Suprapubic skin (tissue), 4 donors: ENCODE measurements at regions not wholly inside any gene's neighbourhood (a gene's known extent, or its start where the extent isn't known, plus 50 kb on each side); places are given as distances from the start of the nearest gene placed in this dataset.

Experiments used
- DNase-seq, 2 donors: peaks; one replicate each; pipeline ENCODE4 v3.0.0-alpha.2; 2019; ENCODE audit warnings: low spot score in 2 of 2
- H3K27ac ChIP-seq: fragments of 200-600 bp; sonication (generic); one replicate; pipeline ENCODE4 v1.5.1; 2019
- H3K27me3 ChIP-seq: fragments of 200-600 bp; sonication (generic); one replicate; pipeline ENCODE4 v1.5.1; 2019
- H3K36me3 ChIP-seq: fragments of 200-600 bp; sonication (generic); one replicate; pipeline ENCODE4 v1.5.1; 2019
- H3K4me1 ChIP-seq: fragments of 200-600 bp; sonication (generic); one replicate; pipeline ENCODE4 v1.5.1; 2019
- H3K4me3 ChIP-seq: fragments of 200-600 bp; sonication (generic); one replicate; pipeline ENCODE4 v1.5.1; 2019; ENCODE audit warnings: mild to moderate bottlenecking
- H3K9me3 ChIP-seq: fragments of 200-600 bp; sonication (generic); one replicate; pipeline ENCODE4 v1.5.1; 2019
- EP300 ChIP-seq: sonication (generic); formaldehyde crosslinking; IDR thresholded peaks from one replicate; pipeline ENCODE4 v1.6.1; 2017; ENCODE audit warnings: antibody characterized with exemption
- POLR2A ChIP-seq, 2 donors: fragments of 450-650 bp; IDR thresholded peaks; one replicate each; pipeline ENCODE4 v1.6.1; 2017; ENCODE audit warnings: antibody characterized with exemption in 2 of 2, mild to moderate bottlenecking in 2 of 2, moderate library complexity in 2 of 2
- POLR2AphosphoS5 ChIP-seq, 3 donors: sonication (generic); formaldehyde crosslinking; IDR thresholded peaks; one replicate each; pipeline ENCODE4 v1.6.1; 2017; ENCODE audit warnings: antibody characterized with exemption in 3 of 3
- WGBS: methylation state at CpG from one replicate; pipeline ENCODE4 v1.1.5; 2018; 5-methylcytosine and 5-hydroxymethylcytosine counted together
- TF ChIP-seq, protein P1 (sequence below), 2 donors: fragments of 200-600 bp in 1 of 2; fragments of 450-650 bp in 1 of 2; sonication (generic) in 1 of 2; IDR thresholded peaks; one replicate each; pipeline ENCODE4 v1.5.1; 2016 to 2019; ENCODE audit warnings: antibody characterized with exemption in 2 of 2, mild to moderate bottlenecking in 1 of 2, moderate library complexity in 1 of 2

DNA sequence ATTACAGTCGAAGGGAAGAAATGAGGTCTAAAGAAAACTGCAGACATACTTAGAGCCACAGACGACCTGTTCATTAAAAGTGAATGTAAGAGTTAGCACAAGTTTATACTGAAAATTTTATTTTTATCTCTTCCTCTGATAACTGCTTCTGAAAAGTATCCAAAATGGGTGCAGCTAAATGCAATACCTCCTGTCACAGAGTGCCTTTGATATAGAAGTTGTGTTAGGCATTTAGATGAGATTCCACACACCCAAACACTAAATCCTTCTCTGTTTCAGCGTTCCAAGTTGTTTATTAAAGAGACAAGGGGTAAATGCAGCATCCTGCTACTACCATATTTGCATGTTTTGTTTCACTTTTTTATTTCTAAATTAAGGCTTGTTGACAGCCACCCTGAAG lies 214.7 kb upstream of the TSHZ2 start:
- no peaks in the 10 kb centered on the region for H3K4me1 ChIP-seq
- WGBS, result 67% methylated on average over 3 of the region's 3 CpGs
- no peak for TF ChIP-seq POLR2A (IDR thresholded peaks at IDR 0.05)
- H3K36me3 ChIP-seq, result no peaks in the 10 kb centered on the region
- no peak overlapping the region for H3K4me3 ChIP-seq
- no peaks in the 10 kb centered on the region for H3K9me3 ChIP-seq
- H3K27me3 ChIP-seq, result no peaks in the 10 kb centered on the region
- H3K27ac ChIP-seq, result no peak overlapping the region
- no peak for DNase-seq

DNA sequence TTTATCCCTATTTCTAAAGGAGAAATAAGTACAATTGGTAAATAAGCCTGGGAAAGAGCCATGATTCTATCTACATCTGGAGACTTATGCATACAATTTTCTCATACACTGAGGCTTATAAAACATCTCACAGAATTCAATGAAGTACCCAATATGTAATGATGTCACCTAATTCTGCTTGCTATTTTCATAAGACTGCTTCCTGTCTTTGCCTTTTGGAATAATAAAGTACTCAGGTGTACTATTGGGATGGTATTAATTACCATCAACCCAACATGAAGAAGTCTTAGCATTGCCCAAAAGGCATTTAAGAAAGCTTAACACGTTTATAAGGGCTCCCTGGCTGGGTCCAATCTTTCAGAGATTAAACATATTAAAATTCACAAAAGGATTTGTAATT lies 216.4 kb upstream of the TSHZ2 start:
- 43% methylated on average over 1 of the region's 1 CpG for WGBS
- H3K27me3 ChIP-seq, result no peaks in the 10 kb centered on the region

DNA sequence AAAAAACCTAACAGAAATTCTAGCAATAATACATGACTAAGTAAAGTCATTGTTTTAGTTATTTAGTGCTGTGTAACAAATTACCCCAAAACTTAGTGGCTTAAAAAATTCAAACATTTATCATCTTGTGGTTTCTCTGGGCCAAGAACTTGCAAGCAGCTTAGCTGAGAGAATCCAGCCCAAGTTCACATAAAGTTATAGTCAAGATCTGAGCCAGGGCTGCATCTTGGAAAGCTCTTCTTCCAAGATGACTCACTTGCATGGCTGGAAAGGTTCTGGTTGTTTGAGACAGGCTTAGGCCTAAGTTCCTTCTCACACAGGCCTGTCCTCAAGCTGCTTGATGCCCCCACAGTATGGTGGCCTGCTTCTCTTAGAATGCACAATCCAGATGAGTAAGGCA lies 217.8 kb upstream of the TSHZ2 start:
- no peak overlapping the region for H3K4me3 ChIP-seq
- TF ChIP-seq POLR2AphosphoS5 (IDR thresholded peaks at IDR 0.05) (no peak), POLR2A (IDR thresholded peaks at IDR 0.05) (no peak), EP300 (no peak)
- TF ChIP-seq, protein P1, sequence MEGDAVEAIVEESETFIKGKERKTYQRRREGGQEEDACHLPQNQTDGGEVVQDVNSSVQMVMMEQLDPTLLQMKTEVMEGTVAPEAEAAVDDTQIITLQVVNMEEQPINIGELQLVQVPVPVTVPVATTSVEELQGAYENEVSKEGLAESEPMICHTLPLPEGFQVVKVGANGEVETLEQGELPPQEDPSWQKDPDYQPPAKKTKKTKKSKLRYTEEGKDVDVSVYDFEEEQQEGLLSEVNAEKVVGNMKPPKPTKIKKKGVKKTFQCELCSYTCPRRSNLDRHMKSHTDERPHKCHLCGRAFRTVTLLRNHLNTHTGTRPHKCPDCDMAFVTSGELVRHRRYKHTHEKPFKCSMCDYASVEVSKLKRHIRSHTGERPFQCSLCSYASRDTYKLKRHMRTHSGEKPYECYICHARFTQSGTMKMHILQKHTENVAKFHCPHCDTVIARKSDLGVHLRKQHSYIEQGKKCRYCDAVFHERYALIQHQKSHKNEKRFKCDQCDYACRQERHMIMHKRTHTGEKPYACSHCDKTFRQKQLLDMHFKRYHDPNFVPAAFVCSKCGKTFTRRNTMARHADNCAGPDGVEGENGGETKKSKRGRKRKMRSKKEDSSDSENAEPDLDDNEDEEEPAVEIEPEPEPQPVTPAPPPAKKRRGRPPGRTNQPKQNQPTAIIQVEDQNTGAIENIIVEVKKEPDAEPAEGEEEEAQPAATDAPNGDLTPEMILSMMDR (IDR thresholded peaks at IDR 0.05), result no peak
- no peaks in the 10 kb centered on the region for H3K4me1 ChIP-seq
- H3K9me3 ChIP-seq, result no peaks in the 10 kb centered on the region
- no peaks in the 10 kb centered on the region for H3K36me3 ChIP-seq
- no peaks in the 10 kb centered on the region for H3K27me3 ChIP-seq
- H3K27ac ChIP-seq, result no peak overlapping the region
- no peak for DNase-seq

More for the DNA sequence above, 216.4 kb upstream of the TSHZ2 start:
- no peaks in the 10 kb centered on the region for H3K36me3 ChIP-seq
- no peaks in the 10 kb centered on the region for H3K9me3 ChIP-seq
- H3K4me1 ChIP-seq, result no peaks in the 10 kb centered on the region
- no peak overlapping the region for H3K27ac ChIP-seq
- H3K4me3 ChIP-seq, result no peak overlapping the region
- TF ChIP-seq, protein P1 (IDR thresholded peaks at IDR 0.05), result no peak
- no peak for TF ChIP-seq POLR2AphosphoS5 (IDR thresholded peaks at IDR 0.05)
- TF ChIP-seq EP300, result no peak
- TF ChIP-seq POLR2A (IDR thresholded peaks at IDR 0.05), result no peak
- no peak for DNase-seq

DNA sequence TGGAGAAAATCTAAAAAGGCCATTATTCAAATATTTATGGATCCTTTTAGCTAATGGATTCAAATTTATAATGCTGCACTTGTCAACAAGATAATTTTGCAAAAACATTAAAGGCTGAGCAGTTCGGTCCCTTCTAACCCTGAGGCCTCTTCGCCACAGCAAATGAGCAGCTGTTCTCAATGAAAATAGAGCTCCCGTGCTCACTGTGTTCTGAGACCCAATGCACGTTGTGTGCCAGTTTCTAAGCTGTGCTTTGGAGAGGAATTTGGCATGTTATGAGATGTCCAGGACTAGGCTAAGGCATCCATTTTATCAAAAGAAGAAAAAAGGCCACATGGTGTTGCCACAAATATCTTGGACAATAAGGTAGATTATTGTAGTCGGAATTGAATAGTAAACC lies 220.1 kb upstream of the TSHZ2 start:
- no peaks in the 10 kb centered on the region for H3K27me3 ChIP-seq
- no peak for TF ChIP-seq POLR2A (IDR thresholded peaks at IDR 0.05)
- no peak for TF ChIP-seq EP300
- TF ChIP-seq, protein P1 (IDR thresholded peaks at IDR 0.05), result no peak
- TF ChIP-seq POLR2AphosphoS5 (IDR thresholded peaks at IDR 0.05), result no peak
- 72% methylated on average over 5 of the region's 5 CpGs for WGBS
- DNase-seq, result no peak
- peaks cover 10% of the 10 kb centered on the region for H3K4me1 ChIP-seq
- H3K9me3 ChIP-seq, result no peaks in the 10 kb centered on the region
- no peak overlapping the region for H3K4me3 ChIP-seq
- H3K27ac ChIP-seq, result no peak overlapping the region
- no peaks in the 10 kb centered on the region for H3K36me3 ChIP-seq

DNA sequence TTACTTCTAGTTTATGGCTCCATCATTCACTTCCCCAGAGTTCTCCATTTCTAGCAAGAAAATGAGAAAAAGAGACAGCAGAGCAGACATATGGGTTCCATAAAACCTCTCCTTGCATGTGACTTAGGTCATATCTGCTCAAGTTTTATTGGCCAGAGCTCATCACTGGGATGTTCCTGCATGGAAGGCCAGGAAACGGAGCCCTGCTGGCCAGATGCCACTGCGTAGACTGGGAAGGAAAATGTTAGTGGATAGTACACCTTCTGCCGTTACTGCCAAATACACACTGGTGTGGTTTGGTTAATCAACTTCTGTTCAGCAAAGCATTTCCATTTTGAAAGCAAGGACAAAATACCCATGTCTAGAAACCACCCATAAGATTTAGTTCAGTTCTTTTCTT lies 220.6 kb upstream of the TSHZ2 start:
- Histone ChIP-seq H3K9me3 (no peaks in the 10 kb centered on the region), H3K4me3 (no peak overlapping the region), H3K27ac (no peak overlapping the region), H3K27me3 (no peaks in the 10 kb centered on the region), H3K36me3 (no peaks in the 10 kb centered on the region), H3K4me1 (peaks cover 10% of the 10 kb centered on the region)
- DNase-seq, result no peak
- WGBS, result 67% methylated on average over 3 of the region's 3 CpGs
- TF ChIP-seq EP300, result no peak
- TF ChIP-seq, protein P1 (IDR thresholded peaks at IDR 0.05), result no peak
- TF ChIP-seq POLR2A (IDR thresholded peaks at IDR 0.05), result no peak

DNA sequence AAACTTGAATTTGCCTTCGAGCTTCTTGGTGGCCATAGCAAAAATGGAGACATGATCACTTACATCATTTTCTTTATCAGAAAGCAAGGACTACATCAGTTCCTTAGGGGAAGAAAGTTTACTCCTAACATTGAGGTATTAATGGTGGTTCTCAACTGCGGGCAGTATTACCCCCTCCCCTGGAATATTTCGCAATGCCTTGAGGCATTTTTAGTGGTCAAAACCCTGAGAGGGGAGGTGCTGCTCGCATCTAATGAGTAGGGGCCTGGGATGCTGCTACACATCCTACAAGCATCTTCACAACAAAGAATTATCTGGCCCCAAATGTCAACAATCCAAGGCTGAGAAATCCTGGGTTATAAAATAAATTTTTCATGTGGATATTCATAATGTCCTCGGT lies 222.2 kb upstream of the TSHZ2 start:
- Histone ChIP-seq H3K4me3 (no peak overlapping the region), H3K27me3 (no peaks in the 10 kb centered on the region), H3K36me3 (no peaks in the 10 kb centered on the region), H3K27ac (no peak overlapping the region), H3K9me3 (no peaks in the 10 kb centered on the region), H3K4me1 (peaks cover 10% of the 10 kb centered on the region)
- WGBS, result 82% methylated on average over 5 of the region's 5 CpGs
- TF ChIP-seq POLR2A (IDR thresholded peaks at IDR 0.05) (no peak), POLR2AphosphoS5 (IDR thresholded peaks at IDR 0.05) (no peak), EP300 (no peak)
- TF ChIP-seq, protein P1 (IDR thresholded peaks at IDR 0.05), result no peak
- DNase-seq, result no peak
